ENCODE measurements at regions not wholly inside any gene's neighbourhood (a gene's known extent, or its start where the extent isn't known, plus 50 kb on each side); places are given as distances from the start of the nearest gene placed in this dataset.

- no peak for TF ChIP-seq POLR2AphosphoS5 (IDR thresholded peaks at IDR 0.05)
- no peak for TF ChIP-seq CTCF (IDR thresholded peaks at IDR 0.05 in 8 of 11, conservative IDR thresholded peaks at IDR 0.05 in 3 of 11)
- no peak for TF ChIP-seq POLR2A (IDR thresholded peaks at IDR 0.05)
- no peaks in the 10 kb centered on the region for H3K36me3 ChIP-seq
- intact Hi-C loops (cut with DNase I; ENCODE audit: low total_unique reads), result no loop called here
- no peak overlapping the region for H3K27ac ChIP-seq
- no peak overlapping the region for H3K4me3 ChIP-seq
- DNase-seq, result no peak
- no peaks in the 10 kb centered on the region for H3K4me1 ChIP-seq
- WGBS, 5 donors, result 51 to 77% (median 75%) methylated on average over 5 to 6 of the region's 6 CpGs
- H3K9me3 ChIP-seq, result no peaks in the 10 kb centered on the region
- peaks cover 0 to 10% (median 0%) of the 10 kb centered on the region in 7 donors for H3K27me3 ChIP-seq (replicated peaks in 1 of 7)
These were observed 77.9 kb downstream of the LUZP4 start for GRCh38 chrX:115367455-115367854.

- no peaks in the 10 kb centered on the region for H3K9me3 ChIP-seq
- WGBS, 5 donors, result 79 to 97% (median 86%) methylated on average over 2 of the region's 2 CpGs
- TF ChIP-seq POLR2A (IDR thresholded peaks at IDR 0.05), result no peak
- TF ChIP-seq POLR2AphosphoS5 (IDR thresholded peaks at IDR 0.05), result no peak
- TF ChIP-seq CTCF (IDR thresholded peaks at IDR 0.05 in 8 of 11, conservative IDR thresholded peaks at IDR 0.05 in 3 of 11), result no peak
- no peak overlapping the region for H3K4me3 ChIP-seq
- no peak overlapping the region for H3K27ac ChIP-seq
- H3K27me3 ChIP-seq (replicated peaks in 1 of 7), result peaks cover 0 to 10% (median 0%) of the 10 kb centered on the region in 7 donors
- H3K36me3 ChIP-seq, result no peaks in the 10 kb centered on the region
- DNase-seq, result no peak
- no peaks in the 10 kb centered on the region for H3K4me1 ChIP-seq
- intact Hi-C loops (cut with DNase I; ENCODE audit: low total_unique reads), result no loop called here
These were observed 78.4 kb downstream of the LUZP4 start for GRCh38 chrX:115367951-115368350.

- intact Hi-C loops (cut with DNase I; ENCODE audit: low total_unique reads), result no loop called here
- Histone ChIP-seq H3K4me1 (no peaks in the 10 kb centered on the region), H3K4me3 (no peak overlapping the region), H3K27me3 (replicated peaks in 1 of 7) (peaks cover 0 to 10% (median 0%) of the 10 kb centered on the region in 7 donors), H3K9me3 (no peaks in the 10 kb centered on the region), H3K36me3 (no peaks in the 10 kb centered on the region), H3K27ac (no peak overlapping the region)
- TF ChIP-seq POLR2AphosphoS5 (IDR thresholded peaks at IDR 0.05) (no peak), POLR2A (IDR thresholded peaks at IDR 0.05) (no peak), CTCF (IDR thresholded peaks at IDR 0.05 in 8 of 11, conservative IDR thresholded peaks at IDR 0.05 in 3 of 11) (no peak)
- 54 to 90% (median 80%) methylated on average over 2 of the region's 2 CpGs for WGBS, 5 donors
- DNase-seq, result no peak
These were observed 79.4 kb downstream of the LUZP4 start for GRCh38 chrX:115368876-115369275.

- no peak for TF ChIP-seq CTCF (IDR thresholded peaks at IDR 0.05 in 8 of 11, conservative IDR thresholded peaks at IDR 0.05 in 3 of 11)
- TF ChIP-seq POLR2AphosphoS5 (IDR thresholded peaks at IDR 0.05), result no peak
- TF ChIP-seq POLR2A (IDR thresholded peaks at IDR 0.05), result no peak
- peaks cover 0 to 9% (median 0%) of the 10 kb centered on the region in 7 donors for H3K27me3 ChIP-seq (replicated peaks in 1 of 7)
- DNase-seq, result no peak
- H3K27ac ChIP-seq, result no peak overlapping the region
- 47 to 84% (median 69%) methylated on average over 4 of the region's 4 CpGs for WGBS, 5 donors
- H3K4me1 ChIP-seq, result no peaks in the 10 kb centered on the region
- intact Hi-C loops (cut with DNase I; ENCODE audit: low total_unique reads), result no loop called here
- H3K36me3 ChIP-seq, result no peaks in the 10 kb centered on the region
- H3K4me3 ChIP-seq, result no peak overlapping the region
- no peaks in the 10 kb centered on the region for H3K9me3 ChIP-seq
These were observed 82.6 kb downstream of the LUZP4 start for GRCh38 chrX:115372152-115372551.

Measured in spleen (tissue), 11 donors.